Osteocyte (in vitro differentiated cells): ENCODE measurements at regions not wholly inside any gene's neighbourhood (a gene's known extent, or its start where the extent isn't known, plus 50 kb on each side); places are given as distances from the start of the nearest gene placed in this dataset.

ENCODE experiments used
- DNase-seq: peaks from one replicate; pipeline ENCODE4 v3.0.0; 2021; ENCODE audit warnings: mixed read lengths; ENCODE audit not compliant: unreplicated experiment; ENCODE audit errors: extremely low spot score
- H3K27ac Mint-ChIP-seq: one replicate; pipeline ENCODE4 v1.8.0; 2021; ENCODE audit warnings: mild to moderate bottlenecking, mixed read lengths; ENCODE audit not compliant: unreplicated experiment
- H3K27me3 Mint-ChIP-seq: one replicate; pipeline ENCODE4 v1.8.0; 2021; ENCODE audit warnings: mixed read lengths; ENCODE audit not compliant: unreplicated experiment
- H3K36me3 Mint-ChIP-seq: one replicate; pipeline ENCODE4 v1.8.0; 2021; ENCODE audit warnings: mixed read lengths; ENCODE audit not compliant: unreplicated experiment
- H3K4me1 Mint-ChIP-seq: one replicate; pipeline ENCODE4 v1.8.0; 2021; ENCODE audit warnings: mixed read lengths; ENCODE audit not compliant: unreplicated experiment
- H3K4me3 Mint-ChIP-seq: one replicate; pipeline ENCODE4 v1.8.0; 2021; ENCODE audit warnings: mild to moderate bottlenecking, moderate library complexity, mixed read lengths; ENCODE audit not compliant: unreplicated experiment
- H3K9me3 Mint-ChIP-seq: one replicate; pipeline ENCODE4 v1.8.0; 2021; ENCODE audit warnings: mixed read lengths; ENCODE audit not compliant: unreplicated experiment
- CTCF ChIP-seq: fragments of 200-600 bp; sonication (generic); IDR thresholded peaks from 2 replicates; pipeline ENCODE4 v1.5.0; 2021; ENCODE audit warnings: antibody characterized with exemption, mild to moderate bottlenecking, moderate library complexity

GRCh38 chr18:72948439-72948838, 80.7 kb upstream of the NETO1 start:
- TF ChIP-seq CTCF: no peak
- no peak for DNase-seq
- Mint-ChIP-seq H3K4me3 (no peak overlapping the region), H3K9me3 (peaks cover 7% of the 10 kb centered on the region), H3K27me3 (no peaks in the 10 kb centered on the region), H3K36me3 (no peaks in the 10 kb centered on the region), H3K4me1 (no peaks in the 10 kb centered on the region), H3K27ac (no peak overlapping the region)

GRCh38 chr18:72942766-72943165, 75.0 kb upstream of the NETO1 start:
- H3K4me3 Mint-ChIP-seq: no peak overlapping the region
- no peaks in the 10 kb centered on the region for H3K36me3 Mint-ChIP-seq
- H3K9me3 Mint-ChIP-seq: peaks cover 4% of the 10 kb centered on the region
- TF ChIP-seq CTCF: no peak
- no peaks in the 10 kb centered on the region for H3K27me3 Mint-ChIP-seq
- H3K27ac Mint-ChIP-seq: no peak overlapping the region
- no peaks in the 10 kb centered on the region for H3K4me1 Mint-ChIP-seq
- no peak for DNase-seq

- no peaks in the 10 kb centered on the region for H3K36me3 Mint-ChIP-seq
- H3K9me3 Mint-ChIP-seq: peaks cover 8% of the 10 kb centered on the region
- no peak for DNase-seq
- no peaks in the 10 kb centered on the region for H3K4me1 Mint-ChIP-seq
- no peak overlapping the region for H3K4me3 Mint-ChIP-seq
- no peak overlapping the region for H3K27ac Mint-ChIP-seq
- no peak for TF ChIP-seq CTCF
- H3K27me3 Mint-ChIP-seq: no peaks in the 10 kb centered on the region
These were observed 73.2 kb upstream of the NETO1 start for GRCh38 chr18:72940986-72941385.

GRCh38 chr18:72940509-72940908, 72.7 kb upstream of the NETO1 start:
- Mint-ChIP-seq H3K36me3 (no peaks in the 10 kb centered on the region), H3K4me3 (no peak overlapping the region), H3K4me1 (no peaks in the 10 kb centered on the region), H3K27ac (no peak overlapping the region), H3K9me3 (peaks cover 8% of the 10 kb centered on the region), H3K27me3 (no peaks in the 10 kb centered on the region)
- TF ChIP-seq CTCF: no peak
- no peak for DNase-seq

GRCh38 chr18:72935744-72936143, 68.0 kb upstream of the NETO1 start:
- Mint-ChIP-seq H3K27ac (no peak overlapping the region), H3K4me1 (no peaks in the 10 kb centered on the region), H3K27me3 (no peaks in the 10 kb centered on the region), H3K9me3 (peaks cover 5% of the 10 kb centered on the region), H3K4me3 (no peak overlapping the region), H3K36me3 (no peaks in the 10 kb centered on the region)
- no peak for DNase-seq
- TF ChIP-seq CTCF: no peak
